Bronchial epithelial cell (primary cell): ENCODE measurements at regions not wholly inside any gene's neighbourhood (a gene's known extent, or its start where the extent isn't known, plus 50 kb on each side); places are given as distances from the start of the nearest gene placed in this dataset.

Source experiments
- DNase-seq: peaks from one replicate; pipeline ENCODE4 v3.0.0-alpha.2; 2010; ENCODE audit warnings: low read depth
- FAIRE-seq: peaks from 2 replicates; lab custom pipeline; 2011; peaks lifted over from hg19 to GRCh38; lab: Jason Lieb, UNC
- H3K27me3 ChIP-seq: 2 replicates; pipeline ENCODE4 v1.5.1; 2011; ENCODE audit warnings: low read length; ENCODE audit not compliant: control insufficient read depth, insufficient read depth
- H3K36me3 ChIP-seq: 2 replicates; pipeline ENCODE4 v1.5.1; 2011; ENCODE audit warnings: low read length; ENCODE audit not compliant: control insufficient read depth, insufficient read depth
- H3K4me3 ChIP-seq: 2 replicates; pipeline ENCODE4 v1.5.1; 2011; ENCODE audit warnings: mild to moderate bottlenecking, low read depth, low read length, control low read depth
- CTCF ChIP-seq: IDR thresholded peaks from 2 replicates; pipeline ENCODE4 v1.5.1; 2011; ENCODE audit warnings: mild to moderate bottlenecking, moderate library complexity, low read length, control low read depth, inconsistent platforms; ENCODE audit not compliant: insufficient read depth, severe bottlenecking

- H3K36me3 ChIP-seq = no peaks in the 10 kb centered on the region
- no peak for TF ChIP-seq CTCF
- no peak overlapping the region for H3K4me3 ChIP-seq
- H3K27me3 ChIP-seq = no peaks in the 10 kb centered on the region
- DNase-seq (peak; percentile 25), FAIRE-seq (no peak)
Observed at GRCh38 chr2:151042964-151043363, 218.7 kb downstream of the RBM43 start.

GRCh38 chr2:151040039-151040438, 221.6 kb downstream of the RBM43 start:
- Histone ChIP-seq H3K36me3 (no peaks in the 10 kb centered on the region), H3K4me3 (no peak overlapping the region), H3K27me3 (no peaks in the 10 kb centered on the region)
- TF ChIP-seq CTCF = no peak
- peak; percentile 93 for DNase-seq
- FAIRE-seq = no peak

GRCh38 chr2:151038516-151038915, 223.1 kb downstream of the RBM43 start:
- Histone ChIP-seq H3K4me3 (no peak overlapping the region), H3K36me3 (no peaks in the 10 kb centered on the region), H3K27me3 (no peaks in the 10 kb centered on the region)
- TF ChIP-seq CTCF = no peak
- no peak for DNase-seq
- FAIRE-seq = no peak

GRCh38 chr2:151037434-151037833, 224.2 kb downstream of the RBM43 start:
- no peaks in the 10 kb centered on the region for H3K36me3 ChIP-seq
- TF ChIP-seq CTCF = no peak
- H3K27me3 ChIP-seq = no peaks in the 10 kb centered on the region
- H3K4me3 ChIP-seq = no peak overlapping the region
- DNase-seq (no peak), FAIRE-seq (no peak)

- DNase-seq = no peak
- no peak for TF ChIP-seq CTCF
- Histone ChIP-seq H3K27me3 (no peaks in the 10 kb centered on the region), H3K4me3 (no peak overlapping the region), H3K36me3 (no peaks in the 10 kb centered on the region)
- no peak for FAIRE-seq
Observed at GRCh38 chr2:151033271-151034248, 228.1 kb downstream of the RBM43 start.
